Activated CD4-positive, alpha-beta T cell treated with anti-CD3 and anti-CD28 coated beads for 36 hours (primary cell): ENCODE measurements at regions not wholly inside any gene's neighbourhood (a gene's known extent, or its start where the extent isn't known, plus 50 kb on each side); places are given as distances from the start of the nearest gene placed in this dataset.

Experiments used
- ATAC-seq: fragments of 200-7000 bp; cut with Tn5 transposase; one replicate; pipeline ENCODE4 v1.10.0; 2021; ENCODE audit warnings: mild to moderate bottlenecking, moderate library complexity
- CTCF ChIA-PET: fragments of 350-600 bp; sonication (Branson Sonifier 250); formaldehyde crosslinking; loops from one replicate; lab custom pipeline; 2021; ENCODE audit warnings: antibody characterized with exemption; lab: Charles Lee
- POLR2A ChIA-PET: fragments of 350-600 bp; sonication (Branson Sonifier 250); formaldehyde crosslinking; loops from one replicate; lab custom pipeline; 2021; ENCODE audit warnings: antibody characterized with exemption, inconsistent platforms; lab: Charles Lee
- DNase-seq: peaks from one replicate; pipeline ENCODE4 v3.0.0-alpha.2; 2020
- H3K27ac Mint-ChIP-seq: one replicate; pipeline ENCODE4 v1.8.0; 2021; ENCODE audit warnings: mixed read lengths
- H3K27me3 Mint-ChIP-seq: one replicate; pipeline ENCODE4 v1.8.0; 2021; ENCODE audit warnings: mixed read lengths
- H3K36me3 Mint-ChIP-seq: one replicate; pipeline ENCODE4 v1.8.0; 2021; ENCODE audit warnings: low read depth, mixed read lengths
- H3K4me1 Mint-ChIP-seq: one replicate; pipeline ENCODE4 v1.8.0; 2021; ENCODE audit warnings: mixed read lengths
- H3K4me3 Mint-ChIP-seq: one replicate; pipeline ENCODE4 v1.8.0; 2021; ENCODE audit warnings: mild to moderate bottlenecking, moderate library complexity, mixed read lengths
- H3K9me3 Mint-ChIP-seq: one replicate; pipeline ENCODE4 v1.8.0; 2021; ENCODE audit warnings: low read depth, mixed read lengths
- intact Hi-C, 2 experiments: fragments of 100-400 bp; cut with DNase I in 1 of 2; cut with micrococcal nuclease in 1 of 2; formaldehyde crosslinking; loops; one replicate each; pipeline versions ENCODE4 v1.14.2 to v1.15.1; 2022 to 2024; cut with DNase I, micrococcal nuclease

DNA sequence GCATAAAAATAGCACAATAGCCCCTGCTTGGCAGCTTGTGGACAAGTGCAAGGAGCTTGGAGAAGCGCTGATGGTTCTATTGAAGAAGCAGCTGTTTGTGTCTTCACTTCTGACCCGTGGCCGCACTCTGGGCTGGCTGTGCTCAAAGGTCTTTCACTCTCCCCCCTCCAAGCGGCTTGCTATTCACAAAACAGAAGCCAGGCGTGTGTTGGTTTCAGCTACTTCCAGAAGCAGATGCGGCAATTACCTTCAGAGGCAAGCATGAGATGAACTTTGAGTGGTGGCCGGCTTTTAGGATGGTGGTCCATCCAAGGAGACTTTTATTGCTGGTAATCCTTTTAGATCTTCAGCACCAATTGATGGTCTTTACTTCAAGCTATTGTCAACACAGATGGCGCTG lies 188.5 kb upstream of the ARGLU1 start:
- Mint-ChIP-seq H3K27me3 (peaks cover 9% of the 10 kb centered on the region), H3K36me3 (no peaks in the 10 kb centered on the region), H3K4me3 (no peak overlapping the region), H3K4me1 (peaks cover 1% of the 10 kb centered on the region), H3K9me3 (no peaks in the 10 kb centered on the region), H3K27ac (no peak overlapping the region)
- intact Hi-C loops = no loop called here
- ChIA-PET POLR2A (no interaction called here), CTCF (interaction anchor here (0.6 kb wide), 1 partner anchor 444 kb away, joined by 3 read pairs; no protein-coding TSS in a partner anchor)
- DNase-seq (no peak), ATAC-seq (no peak)

DNA sequence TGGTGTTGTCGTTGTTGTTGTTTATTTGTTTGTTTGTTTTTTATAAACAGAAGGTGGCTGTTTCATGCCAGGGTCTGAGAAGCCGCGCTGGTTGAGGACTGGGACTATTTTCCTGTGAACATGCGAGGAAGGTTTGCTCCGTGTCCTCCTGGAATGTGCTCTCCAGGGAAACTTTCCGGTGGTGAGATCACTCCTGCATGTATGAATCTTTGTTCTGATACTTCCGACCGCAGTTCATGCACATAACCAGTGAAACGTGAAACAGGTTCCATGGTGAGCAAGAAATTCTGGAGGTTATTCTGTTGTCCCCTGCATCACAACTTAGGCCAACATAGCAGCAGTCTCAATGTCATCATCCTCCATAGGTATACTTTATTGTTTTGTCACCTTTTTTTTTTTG lies 187.6 kb upstream of the ARGLU1 start:
- no peak overlapping the region for H3K27ac Mint-ChIP-seq
- H3K9me3 Mint-ChIP-seq = no peaks in the 10 kb centered on the region
- H3K4me1 Mint-ChIP-seq = peaks cover 1% of the 10 kb centered on the region
- no peak overlapping the region for H3K4me3 Mint-ChIP-seq
- ChIA-PET POLR2A (no interaction called here), CTCF (interaction anchor here (0.6 kb wide), 1 partner anchor 443 kb away, joined by 3 read pairs; no protein-coding TSS in a partner anchor)
- intact Hi-C loops = no loop called here
- H3K36me3 Mint-ChIP-seq = no peaks in the 10 kb centered on the region
- ATAC-seq = no peak
- peaks cover 9% of the 10 kb centered on the region for H3K27me3 Mint-ChIP-seq
- no peak for DNase-seq

DNA sequence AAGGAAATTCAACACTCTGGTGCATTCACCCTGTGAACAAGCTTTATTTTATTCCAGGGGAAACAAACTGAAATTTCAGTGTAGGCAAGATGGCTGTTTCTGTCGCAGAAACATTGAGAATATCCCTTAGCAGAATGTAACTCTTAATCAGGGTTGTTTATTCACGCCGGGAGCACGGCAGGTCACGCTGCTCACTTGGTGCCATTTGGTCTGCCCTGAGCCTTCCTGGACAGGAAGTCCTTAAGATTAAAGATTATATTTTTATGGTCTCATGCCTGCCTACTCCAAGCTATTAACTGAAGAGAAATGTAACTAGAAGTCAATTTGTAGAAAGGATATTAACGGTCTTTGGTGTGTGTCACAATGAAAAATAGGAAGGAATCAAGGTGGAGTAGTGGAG lies 185.3 kb upstream of the ARGLU1 start:
- intact Hi-C loops = no loop called here

DNA sequence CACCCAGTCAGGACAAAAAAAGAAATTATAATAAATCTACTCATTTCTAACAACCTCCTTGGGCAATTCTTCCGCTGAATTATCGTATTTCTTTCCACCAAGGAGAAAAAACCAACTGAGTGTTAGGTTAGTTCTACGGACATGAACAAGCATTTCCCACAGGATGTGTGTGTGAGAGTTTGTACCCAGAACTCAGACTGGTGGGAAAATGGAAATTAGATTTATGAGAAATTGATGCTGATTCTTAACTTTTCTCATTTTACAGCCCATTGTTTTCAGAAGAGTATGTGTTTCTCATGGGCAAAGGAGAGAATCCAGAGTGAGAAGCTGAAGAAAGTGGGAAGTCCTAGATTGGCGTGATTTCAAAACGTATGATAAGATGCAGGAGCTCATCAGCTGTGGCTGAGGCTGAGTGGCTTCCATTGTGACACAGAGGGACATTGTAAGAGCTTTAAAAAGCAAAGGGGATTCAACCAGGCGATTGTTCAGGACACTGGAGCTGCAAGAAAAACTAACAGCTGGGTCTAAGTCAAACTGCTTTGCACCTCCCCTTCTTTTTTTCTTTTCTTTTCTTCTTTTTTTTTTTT lies 184.7 kb upstream of the ARGLU1 start:
- Mint-ChIP-seq H3K4me3 (no peak overlapping the region), H3K27ac (no peak overlapping the region), H3K4me1 (peaks cover 1% of the 10 kb centered on the region), H3K36me3 (no peaks in the 10 kb centered on the region), H3K27me3 (peaks cover 9% of the 10 kb centered on the region), H3K9me3 (no peaks in the 10 kb centered on the region)
- CTCF ChIA-PET = interaction anchor here (0.7 kb wide), 1 partner anchor 124 kb away, joined by 3 read pairs; no protein-coding TSS in a partner anchor
- ATAC-seq = no peak
- POLR2A ChIA-PET = no interaction called here
- DNase-seq = no peak
- intact Hi-C loops = no loop called here

More for the DNA sequence above, 185.3 kb upstream of the ARGLU1 start:
- Mint-ChIP-seq H3K4me1 (peaks cover 1% of the 10 kb centered on the region), H3K27me3 (peaks cover 9% of the 10 kb centered on the region), H3K9me3 (no peaks in the 10 kb centered on the region), H3K27ac (no peak overlapping the region), H3K36me3 (no peaks in the 10 kb centered on the region), H3K4me3 (no peak overlapping the region)
- ChIA-PET POLR2A (no interaction called here), CTCF (interaction anchor here (0.7 kb wide), 1 partner anchor 125 kb away, joined by 3 read pairs; no protein-coding TSS in a partner anchor)
- no peak for DNase-seq
- ATAC-seq = no peak

DNA sequence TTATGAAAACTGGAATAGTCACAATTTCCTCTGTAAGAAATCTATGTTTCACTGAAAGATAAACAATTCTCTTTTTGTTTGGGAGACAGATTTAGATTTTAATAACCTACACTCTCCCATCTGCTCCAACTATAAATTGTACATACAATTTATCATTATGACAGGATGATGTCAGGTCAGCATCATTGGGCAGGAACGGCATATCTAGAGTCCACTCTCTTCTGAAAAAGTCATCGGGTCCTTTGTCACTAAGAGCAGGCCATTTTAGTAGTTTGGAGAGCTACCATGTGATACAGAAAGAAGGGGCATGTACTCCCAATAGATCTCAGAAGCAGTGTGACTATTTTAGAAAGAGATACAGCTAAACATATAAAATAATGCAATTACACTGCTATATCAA lies 180.8 kb upstream of the ARGLU1 start:
- DNase-seq = no peak
- no peak overlapping the region for H3K27ac Mint-ChIP-seq
- CTCF ChIA-PET = interaction anchor here (1.6 kb wide), 1 partner anchor 13 kb away, joined by 3 read pairs; no protein-coding TSS in a partner anchor
- POLR2A ChIA-PET = no interaction called here
- no peak for ATAC-seq
- intact Hi-C loops = no loop called here
- peaks cover 1% of the 10 kb centered on the region for H3K4me1 Mint-ChIP-seq
- H3K36me3 Mint-ChIP-seq = no peaks in the 10 kb centered on the region
- H3K27me3 Mint-ChIP-seq = peaks cover 5% of the 10 kb centered on the region
- H3K4me3 Mint-ChIP-seq = no peak overlapping the region
- no peaks in the 10 kb centered on the region for H3K9me3 Mint-ChIP-seq

DNA sequence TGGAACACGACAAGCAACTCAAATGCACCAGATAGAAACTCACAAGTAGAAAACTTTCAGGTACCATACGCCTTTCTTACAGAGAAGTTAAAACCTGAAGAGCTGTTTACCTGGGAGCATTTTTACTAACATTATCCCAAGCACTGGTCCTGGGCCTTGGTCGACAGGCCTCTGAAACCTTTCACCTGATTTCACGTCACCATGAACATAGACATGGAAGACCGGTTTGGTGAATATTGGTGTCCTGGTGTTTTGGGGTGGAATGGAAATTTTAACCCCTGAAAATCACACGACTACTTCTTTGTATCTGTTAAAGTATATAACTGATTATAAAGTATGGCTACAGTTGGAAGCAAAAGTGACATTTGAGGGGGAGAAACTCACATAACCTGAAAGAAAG lies 176.6 kb upstream of the ARGLU1 start:
- H3K36me3 Mint-ChIP-seq = no peaks in the 10 kb centered on the region
- H3K27me3 Mint-ChIP-seq = no peaks in the 10 kb centered on the region
- intact Hi-C loops = no loop called here
- DNase-seq (no peak), ATAC-seq (no peak)
- H3K27ac Mint-ChIP-seq = no peak overlapping the region
- H3K9me3 Mint-ChIP-seq = no peaks in the 10 kb centered on the region
- CTCF ChIA-PET = interaction anchor here (0.6 kb wide), 1 partner anchor 57 kb away, joined by 3 read pairs; no protein-coding TSS in a partner anchor
- H3K4me1 Mint-ChIP-seq = no peaks in the 10 kb centered on the region
- no peak overlapping the region for H3K4me3 Mint-ChIP-seq
- POLR2A ChIA-PET = no interaction called here

DNA sequence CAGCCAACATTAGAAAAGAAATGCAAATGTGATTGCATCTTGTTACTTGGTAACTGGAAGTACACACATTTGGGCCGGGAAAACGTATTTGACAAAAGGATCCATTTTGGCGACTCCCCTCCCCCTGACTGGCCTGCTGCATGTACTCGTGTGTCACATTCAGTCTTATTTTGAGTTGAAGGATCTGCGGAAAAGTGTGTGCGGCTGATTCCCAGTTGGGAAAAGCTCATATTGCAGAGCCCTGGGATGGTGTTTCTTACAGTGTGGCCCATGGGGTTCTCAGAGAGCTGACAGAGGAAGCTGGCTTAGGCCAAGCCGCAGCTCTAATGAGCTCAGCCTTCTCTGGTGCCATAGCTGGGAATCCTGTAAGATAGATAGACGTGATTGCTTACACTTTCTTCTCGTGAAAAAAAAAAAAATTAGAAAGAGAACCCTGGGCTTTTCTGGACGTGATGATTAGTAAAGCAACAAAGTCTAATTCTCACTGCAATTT lies 170.3 kb upstream of the ARGLU1 start:
- Mint-ChIP-seq H3K36me3 (no peaks in the 10 kb centered on the region), H3K9me3 (no peaks in the 10 kb centered on the region), H3K4me1 (no peaks in the 10 kb centered on the region), H3K4me3 (no peak overlapping the region), H3K27me3 (no peaks in the 10 kb centered on the region), H3K27ac (no peak overlapping the region)
- DNase-seq = no peak
- CTCF ChIA-PET = no interaction called here
- POLR2A ChIA-PET = no interaction called here
- intact Hi-C loops = no loop called here
- no peak for ATAC-seq

DNA sequence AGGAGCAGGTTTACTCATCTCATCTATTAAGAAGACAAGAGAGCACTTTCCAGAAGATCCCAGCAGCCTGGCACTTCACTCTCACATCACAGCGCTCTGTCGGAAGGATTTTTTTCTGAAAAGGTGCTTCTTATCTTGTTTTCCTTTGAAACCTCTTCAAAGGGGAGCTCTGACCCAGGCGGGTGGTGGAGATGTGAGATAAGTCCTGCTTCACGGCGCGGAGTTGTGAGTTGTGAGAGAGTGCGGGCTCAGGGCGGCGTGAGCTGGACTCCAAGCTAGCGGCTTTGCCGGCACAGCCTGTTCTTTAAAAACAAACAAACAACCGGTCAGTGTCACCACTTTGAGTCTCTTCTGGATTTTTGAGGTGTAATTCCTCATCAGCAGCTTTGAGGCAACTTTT lies 169.0 kb upstream of the ARGLU1 start:
- Mint-ChIP-seq H3K4me1 (no peaks in the 10 kb centered on the region), H3K4me3 (no peak overlapping the region), H3K36me3 (no peaks in the 10 kb centered on the region), H3K27ac (no peak overlapping the region), H3K9me3 (no peaks in the 10 kb centered on the region), H3K27me3 (no peaks in the 10 kb centered on the region)
- ChIA-PET CTCF (no interaction called here), POLR2A (no interaction called here)
- no peak for ATAC-seq
- intact Hi-C loops = no loop called here
- no peak for DNase-seq

DNA sequence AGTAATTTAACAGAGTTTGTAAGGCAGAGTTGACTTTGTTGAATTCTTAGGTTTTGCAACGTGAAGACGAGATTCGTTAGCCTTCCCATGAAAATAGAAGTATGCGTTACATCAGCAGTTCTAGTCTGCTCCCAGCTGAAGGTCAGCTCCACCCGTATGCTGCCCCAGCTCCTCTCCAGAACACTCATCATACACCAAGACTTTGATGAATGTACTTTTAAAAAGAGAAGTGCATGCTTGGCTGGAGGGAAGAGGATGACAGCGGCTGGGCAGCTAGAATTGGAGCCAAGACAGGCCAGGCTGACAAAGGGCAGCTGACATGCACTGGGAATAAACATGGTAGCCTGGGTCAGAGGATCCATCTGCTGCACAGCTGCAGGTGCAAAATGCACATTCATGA lies 166.3 kb upstream of the ARGLU1 start:
- Mint-ChIP-seq H3K9me3 (no peaks in the 10 kb centered on the region), H3K27ac (no peak overlapping the region), H3K4me3 (no peak overlapping the region), H3K27me3 (no peaks in the 10 kb centered on the region), H3K36me3 (no peaks in the 10 kb centered on the region), H3K4me1 (no peaks in the 10 kb centered on the region)
- ChIA-PET CTCF (interaction anchor here (1.0 kb wide), 1 partner anchor 254 kb away, joined by 3 read pairs; no protein-coding TSS in a partner anchor), POLR2A (no interaction called here)
- intact Hi-C loops = no loop called here
- no peak for DNase-seq
- no peak for ATAC-seq

DNA sequence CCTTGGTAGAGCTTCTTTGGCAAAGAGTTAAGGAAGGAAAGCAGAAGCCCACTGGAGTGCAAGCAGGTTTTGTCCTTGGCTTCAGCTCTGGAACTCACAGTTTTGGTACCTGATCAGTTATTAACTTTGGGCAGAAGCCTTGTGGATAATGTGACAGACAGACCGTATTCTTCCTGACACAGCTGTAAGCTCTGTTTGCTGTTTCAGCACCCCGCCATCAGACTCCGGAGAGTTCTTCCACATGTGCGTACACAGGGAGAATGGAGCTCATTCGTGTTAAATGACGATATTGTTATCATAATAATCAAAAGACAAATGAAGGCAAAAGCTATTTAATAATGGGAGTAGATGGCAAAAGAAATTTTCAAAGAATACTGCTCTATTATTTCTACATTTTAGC lies 155.1 kb upstream of the ARGLU1 start:
- intact Hi-C loops = no loop called here
- ATAC-seq = no peak
- Mint-ChIP-seq H3K27ac (no peak overlapping the region), H3K9me3 (peaks cover 8% of the 10 kb centered on the region), H3K4me3 (no peak overlapping the region), H3K4me1 (no peaks in the 10 kb centered on the region), H3K36me3 (no peaks in the 10 kb centered on the region), H3K27me3 (peaks cover 2% of the 10 kb centered on the region)
- DNase-seq = no peak
- POLR2A ChIA-PET = no interaction called here
- CTCF ChIA-PET = no interaction called here

DNA sequence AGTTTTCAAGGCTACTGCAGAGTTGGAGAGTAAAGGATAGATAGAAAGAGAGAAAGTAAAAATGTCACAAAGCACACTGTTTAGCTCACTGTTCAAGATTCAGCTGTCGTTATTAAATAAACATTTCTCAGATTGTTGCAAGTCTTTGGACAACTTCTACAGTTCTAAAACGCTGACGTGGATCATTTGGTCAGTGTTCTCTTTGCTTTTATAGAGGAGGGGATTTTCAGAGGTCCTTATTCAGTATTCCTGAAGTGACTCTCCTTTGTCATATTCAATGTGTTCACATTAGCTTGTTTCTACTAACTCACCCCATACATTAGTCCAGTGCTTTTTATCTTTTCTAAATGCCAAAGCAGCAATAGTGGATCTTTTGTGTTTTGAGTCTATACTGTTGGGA lies 154.7 kb upstream of the ARGLU1 start:
- intact Hi-C loops = no loop called here

DNA sequence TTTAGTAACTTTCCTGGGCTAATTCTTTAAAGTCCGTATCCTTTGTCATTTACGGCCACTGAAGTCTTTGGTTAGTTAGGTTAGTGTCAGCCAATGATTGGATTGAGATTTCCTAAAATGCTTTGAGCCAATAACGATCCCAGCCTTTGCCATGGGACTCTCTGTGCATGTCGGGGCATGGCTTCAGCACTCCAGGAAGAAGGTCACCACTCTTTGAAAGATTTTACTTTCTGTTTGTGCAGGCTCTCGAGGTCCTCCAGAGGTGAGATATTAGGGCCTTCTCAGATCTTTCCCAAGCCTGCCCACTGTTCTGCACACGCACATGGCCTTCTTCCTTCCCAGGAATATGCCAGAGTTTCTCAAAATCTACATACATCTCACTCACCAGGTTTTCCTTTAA lies 153.7 kb upstream of the ARGLU1 start:
- no peak overlapping the region for H3K27ac Mint-ChIP-seq

More for the DNA sequence above, 154.7 kb upstream of the ARGLU1 start:
- no peak overlapping the region for H3K4me3 Mint-ChIP-seq
- no peak for DNase-seq
- CTCF ChIA-PET = no interaction called here
- no peak overlapping the region for H3K27ac Mint-ChIP-seq
- peaks cover 12% of the 10 kb centered on the region for H3K9me3 Mint-ChIP-seq
- H3K4me1 Mint-ChIP-seq = no peaks in the 10 kb centered on the region
- H3K27me3 Mint-ChIP-seq = peaks cover 2% of the 10 kb centered on the region
- no peaks in the 10 kb centered on the region for H3K36me3 Mint-ChIP-seq
- POLR2A ChIA-PET = no interaction called here
- ATAC-seq = no peak

More for the DNA sequence above, 153.7 kb upstream of the ARGLU1 start:
- ChIA-PET CTCF (no interaction called here), POLR2A (no interaction called here)
- no peak for ATAC-seq
- Mint-ChIP-seq H3K4me1 (no peaks in the 10 kb centered on the region), H3K9me3 (peaks cover 15% of the 10 kb centered on the region), H3K4me3 (no peak overlapping the region), H3K27me3 (peaks cover 2% of the 10 kb centered on the region), H3K36me3 (no peaks in the 10 kb centered on the region)
- intact Hi-C loops = no loop called here
- DNase-seq = no peak
